Neural progenitor cell (in vitro differentiated cells): ENCODE measurements at regions not wholly inside any gene's neighbourhood (a gene's known extent, or its start where the extent isn't known, plus 50 kb on each side); places are given as distances from the start of the nearest gene placed in this dataset.

ENCODE experiments used
- DNase-seq: peaks from one replicate; pipeline ENCODE4 v3.0.0-alpha.2; 2016; ENCODE audit warnings: low spot score
- H2AFZ ChIP-seq: fragments of 200-600 bp; sonication (generic); replicated peaks from 2 replicates; pipeline ENCODE4 v1.6.1; 2016; ENCODE audit warnings: antibody characterized with exemption
- H3F3A ChIP-seq: fragments of 200-600 bp; sonication (generic); 2 replicates; pipeline ENCODE4 v1.6.1; 2016; ENCODE audit warnings: antibody characterized with exemption, low read depth
- H3K27ac ChIP-seq: fragments of 200-600 bp; sonication (generic); 2 replicates; pipeline ENCODE4 v1.5.1; 2016; ENCODE audit warnings: mild to moderate bottlenecking
- H3K27me3 ChIP-seq: fragments of 200-600 bp; sonication (generic); 2 replicates; pipeline ENCODE4 v1.6.1; 2016; ENCODE audit warnings: mild to moderate bottlenecking, moderate library complexity
- H3K36me3 ChIP-seq: fragments of 200-600 bp; sonication (generic); 2 replicates; pipeline ENCODE4 v1.5.1; 2016
- H3K4me1 ChIP-seq: fragments of 200-600 bp; sonication (generic); 2 replicates; pipeline ENCODE4 v1.6.1; 2016; ENCODE audit warnings: mixed run types
- H3K4me2 ChIP-seq: fragments of 200-600 bp; sonication (generic); 2 replicates; pipeline ENCODE4 v1.6.1; 2016
- H3K4me3 ChIP-seq: fragments of 200-600 bp; sonication (generic); 2 replicates; pipeline ENCODE4 v1.5.1; 2016
- H3K79me2 ChIP-seq: fragments of 200-600 bp; sonication (generic); 2 replicates; pipeline ENCODE4 v1.6.1; 2016; ENCODE audit warnings: low read depth
- H3K9ac ChIP-seq: fragments of 200-600 bp; sonication (generic); 2 replicates; pipeline ENCODE4 v1.6.1; 2016
- H3K9me3 ChIP-seq: fragments of 200-600 bp; sonication (generic); 2 replicates; pipeline ENCODE4 v1.5.1; 2016; ENCODE audit warnings: low read depth
- H4K20me1 ChIP-seq: fragments of 200-600 bp; sonication (generic); 2 replicates; pipeline ENCODE4 v1.6.1; 2016; ENCODE audit warnings: low read depth
- H3K27ac Mint-ChIP-seq: 3 replicates; pipeline ENCODE4 v1.8.0; 2021; ENCODE audit warnings: mixed read lengths
- H3K27me3 Mint-ChIP-seq: 2 replicates; pipeline ENCODE4 v1.8.0; 2022; ENCODE audit warnings: low read depth, mild to moderate bottlenecking, inconsistent platforms, moderate library complexity, mixed read lengths; ENCODE audit not compliant: insufficient read depth
- H3K36me3 Mint-ChIP-seq: 3 replicates; pipeline ENCODE4 v1.8.0; 2021; ENCODE audit warnings: mixed read lengths
- H3K4me1 Mint-ChIP-seq: 3 replicates; pipeline ENCODE4 v1.8.0; 2021; ENCODE audit warnings: mixed read lengths
- H3K4me3 Mint-ChIP-seq: 3 replicates; pipeline ENCODE4 v1.8.0; 2021; ENCODE audit warnings: mild to moderate bottlenecking, moderate library complexity, mixed read lengths
- H3K9me3 Mint-ChIP-seq: 3 replicates; pipeline ENCODE4 v1.8.0; 2020; ENCODE audit warnings: mixed read lengths
- CTCF ChIP-seq: fragments of 200-600 bp; sonication (generic); IDR thresholded peaks from 2 replicates; pipeline ENCODE4 v1.5.1; 2017; ENCODE audit warnings: antibody characterized with exemption, mild to moderate bottlenecking
- EZH2 ChIP-seq: fragments of 200-600 bp; sonication (generic); IDR thresholded peaks from 2 replicates; pipeline ENCODE4 v1.6.1; 2017; ENCODE audit warnings: antibody characterized with exemption, mild to moderate bottlenecking, moderate library complexity
- EZH2phosphoT487 ChIP-seq: fragments of 200-600 bp; sonication (generic); IDR thresholded peaks from 2 replicates; pipeline ENCODE4 v1.6.1; 2017; ENCODE audit warnings: antibody characterized with exemption

GRCh38 chr15:98562331-98562937, 85.9 kb upstream of the IGF1R start:
- no peaks in the 10 kb centered on the region for H3K9me3 ChIP-seq
- H3K9me3 Mint-ChIP-seq = no peaks in the 10 kb centered on the region
- H2AFZ ChIP-seq = peak overlapping the region; percentile 7
- no peak overlapping the region for H3K9ac ChIP-seq
- no peak for DNase-seq
- H3K4me3 ChIP-seq = no peak overlapping the region
- no peaks in the 10 kb centered on the region for H4K20me1 ChIP-seq
- H3K4me1 Mint-ChIP-seq = no peaks in the 10 kb centered on the region
- H3K27ac ChIP-seq = no peak overlapping the region
- TF ChIP-seq CTCF = no peak
- TF ChIP-seq EZH2 = no peak
- no peak for TF ChIP-seq EZH2phosphoT487
- H3K27me3 ChIP-seq = no peaks in the 10 kb centered on the region
- no peaks in the 10 kb centered on the region for H3K4me1 ChIP-seq
- H3K36me3 Mint-ChIP-seq = no peaks in the 10 kb centered on the region
- H3K36me3 ChIP-seq = no peaks in the 10 kb centered on the region
- H3K27me3 Mint-ChIP-seq = peaks cover 6% of the 10 kb centered on the region
- H3K27ac Mint-ChIP-seq = peak overlapping the region; percentile 6
- no peaks in the 10 kb centered on the region for H3K79me2 ChIP-seq
- H3F3A ChIP-seq = no peaks in the 10 kb centered on the region
- H3K4me2 ChIP-seq = no peak overlapping the region
- no peak overlapping the region for H3K4me3 Mint-ChIP-seq

GRCh38 chr15:98565566-98565965, 82.8 kb upstream of the IGF1R start:
- no peaks in the 10 kb centered on the region for H3K4me1 Mint-ChIP-seq

GRCh38 chr15:98567951-98568350, 80.4 kb upstream of the IGF1R start:
- no peak overlapping the region for H3K4me3 ChIP-seq
- peaks cover 1% of the 10 kb centered on the region for H3K27me3 Mint-ChIP-seq
- no peaks in the 10 kb centered on the region for H3K27me3 ChIP-seq
- no peak for DNase-seq
- H3K27ac ChIP-seq = no peak overlapping the region
- H3K4me2 ChIP-seq = no peak overlapping the region
- no peaks in the 10 kb centered on the region for H3K9me3 ChIP-seq
- no peaks in the 10 kb centered on the region for H3K36me3 ChIP-seq
- no peak overlapping the region for H3K27ac Mint-ChIP-seq
- H3K9ac ChIP-seq = no peak overlapping the region
- H4K20me1 ChIP-seq = no peaks in the 10 kb centered on the region
- no peak overlapping the region for H3K4me3 Mint-ChIP-seq
- no peaks in the 10 kb centered on the region for H3K4me1 Mint-ChIP-seq
- no peaks in the 10 kb centered on the region for H3K79me2 ChIP-seq
- H3F3A ChIP-seq = no peaks in the 10 kb centered on the region
- no peaks in the 10 kb centered on the region for H3K4me1 ChIP-seq
- TF ChIP-seq EZH2 = no peak
- TF ChIP-seq CTCF = no peak
- peaks cover 3% of the 10 kb centered on the region for H3K9me3 Mint-ChIP-seq
- H3K36me3 Mint-ChIP-seq = no peaks in the 10 kb centered on the region
- no peak overlapping the region for H2AFZ ChIP-seq

More at GRCh38 chr15:98565566-98565965, 82.8 kb upstream of the IGF1R start:
- Histone ChIP-seq H2AFZ (no peak overlapping the region), H3K9me3 (no peaks in the 10 kb centered on the region), H3K36me3 (no peaks in the 10 kb centered on the region), H3K27ac (no peak overlapping the region), H3K4me3 (no peak overlapping the region), H3K27me3 (no peaks in the 10 kb centered on the region), H3F3A (no peaks in the 10 kb centered on the region), H3K79me2 (no peaks in the 10 kb centered on the region), H3K4me2 (no peak overlapping the region), H3K9ac (no peak overlapping the region), H3K4me1 (no peaks in the 10 kb centered on the region), H4K20me1 (no peaks in the 10 kb centered on the region)
- peaks cover 3% of the 10 kb centered on the region for H3K9me3 Mint-ChIP-seq
- H3K27ac Mint-ChIP-seq = no peak overlapping the region
- no peak for DNase-seq
- peaks cover 2% of the 10 kb centered on the region for H3K27me3 Mint-ChIP-seq
- no peaks in the 10 kb centered on the region for H3K36me3 Mint-ChIP-seq
- H3K4me3 Mint-ChIP-seq = no peak overlapping the region
- no peak for TF ChIP-seq EZH2

- Histone ChIP-seq H3K27ac (no peak overlapping the region), H3K79me2 (no peaks in the 10 kb centered on the region), H3K9me3 (no peaks in the 10 kb centered on the region), H3K4me3 (no peak overlapping the region), H3K4me2 (no peak overlapping the region), H3K9ac (no peak overlapping the region), H3K27me3 (no peaks in the 10 kb centered on the region), H3F3A (no peaks in the 10 kb centered on the region), H4K20me1 (no peaks in the 10 kb centered on the region), H2AFZ (no peak overlapping the region), H3K36me3 (no peaks in the 10 kb centered on the region), H3K4me1 (no peaks in the 10 kb centered on the region)
- peaks cover 3% of the 10 kb centered on the region for H3K9me3 Mint-ChIP-seq
- no peaks in the 10 kb centered on the region for H3K36me3 Mint-ChIP-seq
- no peak overlapping the region for H3K27ac Mint-ChIP-seq
- H3K4me1 Mint-ChIP-seq = no peaks in the 10 kb centered on the region
- DNase-seq = no peak
- TF ChIP-seq EZH2 (no peak), CTCF (peak; percentile 46)
- H3K27me3 Mint-ChIP-seq = peaks cover 2% of the 10 kb centered on the region
- no peak overlapping the region for H3K4me3 Mint-ChIP-seq
These were observed 79.8 kb upstream of the IGF1R start for GRCh38 chr15:98568382-98569017.
